GM12892 (cell line): ENCODE measurements at regions not wholly inside any gene's neighbourhood (a gene's known extent, or its start where the extent isn't known, plus 50 kb on each side); places are given as distances from the start of the nearest gene placed in this dataset.

Experiments
- POLR2A ChIP-seq: IDR thresholded peaks from 2 replicates; pipeline ENCODE4 v1.6.1; 2011; ENCODE audit warnings: low read depth, low read length, control low read depth
- POLR2AphosphoS5 ChIP-seq: IDR thresholded peaks from 2 replicates; pipeline ENCODE4 v1.6.1; 2011; ENCODE audit warnings: low read depth, low read length, control low read depth
- TAF1 ChIP-seq: IDR thresholded peaks from 2 replicates; pipeline ENCODE4 v1.6.1; 2011; ENCODE audit warnings: low read depth, mild to moderate bottlenecking, control low read depth, low read length, borderline replicate concordance

DNA sequence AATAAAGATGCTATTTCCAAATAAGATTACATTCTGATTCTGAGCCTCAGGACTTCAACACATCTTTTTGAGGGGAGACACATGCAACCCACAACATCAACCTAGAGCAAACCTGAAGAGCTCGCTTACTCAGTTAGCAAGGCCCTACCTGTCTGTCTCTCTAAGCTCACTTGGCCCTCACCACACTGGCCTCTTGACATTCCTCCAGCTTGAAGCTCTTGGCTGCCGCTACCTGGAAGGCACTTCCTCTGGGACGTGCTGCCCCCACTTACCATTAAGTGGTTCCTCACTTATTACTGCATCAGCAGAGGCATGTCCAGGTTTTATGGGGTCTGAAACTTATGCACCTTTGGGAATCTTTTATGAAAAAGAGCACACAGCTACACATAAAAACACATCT, 354.8 kb downstream of the GALC start:
- TF ChIP-seq POLR2A (no peak), POLR2AphosphoS5 (no peak), TAF1 (no peak)
